ENCODE measurements at regions not wholly inside any gene's neighbourhood (a gene's known extent, or its start where the extent isn't known, plus 50 kb on each side); places are given as distances from the start of the nearest gene placed in this dataset.

DNA sequence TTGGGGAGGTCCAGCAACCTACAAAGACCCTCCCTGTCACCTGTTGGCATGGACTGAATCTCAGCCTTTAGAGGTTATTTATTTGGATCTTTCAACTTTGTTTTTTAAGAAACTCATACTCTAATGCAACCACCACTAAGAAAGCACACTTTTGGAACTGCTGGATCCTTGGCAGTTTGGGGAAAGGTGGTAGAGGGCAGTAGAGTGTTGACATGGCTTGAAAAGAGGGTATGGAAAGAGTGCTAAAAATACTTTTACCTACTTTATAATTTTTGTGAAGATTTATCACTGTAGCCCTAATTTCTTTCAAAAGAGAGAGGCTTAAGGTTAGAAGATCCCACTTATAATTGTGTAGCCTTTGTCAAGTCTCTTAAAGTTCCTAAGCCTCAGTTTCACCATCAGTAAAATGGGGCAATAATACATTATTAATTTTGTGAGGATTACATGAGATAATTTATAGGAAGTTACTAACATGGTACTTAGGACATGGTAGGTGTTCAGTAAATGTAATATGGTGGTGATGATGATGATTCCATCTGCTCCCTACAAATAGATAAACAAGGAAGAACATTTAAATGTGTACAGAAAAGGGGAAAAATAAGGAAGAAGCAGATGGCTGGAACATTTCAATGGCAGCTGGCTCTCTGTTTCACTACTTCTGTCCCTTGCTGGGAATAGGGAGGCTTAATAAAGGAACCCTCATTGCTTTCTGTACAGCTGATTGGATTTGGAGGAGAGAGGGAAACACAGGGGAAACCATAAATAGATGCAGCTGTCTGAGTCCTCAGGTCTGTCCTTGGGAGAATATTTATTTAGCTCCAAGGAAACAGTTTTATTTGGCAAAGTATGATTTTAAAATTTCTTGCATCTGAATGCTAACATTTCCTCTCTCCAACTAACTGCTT, 208.4 kb upstream of the ADAMTS9 start:
- H3K79me2 ChIP-seq, result no peaks in the 10 kb centered on the region
- no peak overlapping the region for H3K9ac ChIP-seq
- H2AFZ ChIP-seq, result no peak overlapping the region
- no peaks in the 10 kb centered on the region for H3K9me3 ChIP-seq (ENCODE audit: control insufficient read depth, low read length)
- no peaks in the 10 kb centered on the region for H3K36me3 ChIP-seq (ENCODE audit: control insufficient read depth, insufficient read depth, low read length)
- H3K4me2 ChIP-seq (ENCODE audit: low read length), result no peak overlapping the region
- no peak overlapping the region for H3K4me3 ChIP-seq (ENCODE audit: low read depth, low read length)
- TF ChIP-seq, protein P1, sequence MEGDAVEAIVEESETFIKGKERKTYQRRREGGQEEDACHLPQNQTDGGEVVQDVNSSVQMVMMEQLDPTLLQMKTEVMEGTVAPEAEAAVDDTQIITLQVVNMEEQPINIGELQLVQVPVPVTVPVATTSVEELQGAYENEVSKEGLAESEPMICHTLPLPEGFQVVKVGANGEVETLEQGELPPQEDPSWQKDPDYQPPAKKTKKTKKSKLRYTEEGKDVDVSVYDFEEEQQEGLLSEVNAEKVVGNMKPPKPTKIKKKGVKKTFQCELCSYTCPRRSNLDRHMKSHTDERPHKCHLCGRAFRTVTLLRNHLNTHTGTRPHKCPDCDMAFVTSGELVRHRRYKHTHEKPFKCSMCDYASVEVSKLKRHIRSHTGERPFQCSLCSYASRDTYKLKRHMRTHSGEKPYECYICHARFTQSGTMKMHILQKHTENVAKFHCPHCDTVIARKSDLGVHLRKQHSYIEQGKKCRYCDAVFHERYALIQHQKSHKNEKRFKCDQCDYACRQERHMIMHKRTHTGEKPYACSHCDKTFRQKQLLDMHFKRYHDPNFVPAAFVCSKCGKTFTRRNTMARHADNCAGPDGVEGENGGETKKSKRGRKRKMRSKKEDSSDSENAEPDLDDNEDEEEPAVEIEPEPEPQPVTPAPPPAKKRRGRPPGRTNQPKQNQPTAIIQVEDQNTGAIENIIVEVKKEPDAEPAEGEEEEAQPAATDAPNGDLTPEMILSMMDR (IDR thresholded peaks at IDR 0.05), result no peak
- no peaks in the 10 kb centered on the region for H3K27me3 ChIP-seq (ENCODE audit: control insufficient read depth, insufficient read depth, low read length)
- no peaks in the 10 kb centered on the region for H3K4me1 ChIP-seq
- no peak overlapping the region for H3K27ac ChIP-seq

DNA sequence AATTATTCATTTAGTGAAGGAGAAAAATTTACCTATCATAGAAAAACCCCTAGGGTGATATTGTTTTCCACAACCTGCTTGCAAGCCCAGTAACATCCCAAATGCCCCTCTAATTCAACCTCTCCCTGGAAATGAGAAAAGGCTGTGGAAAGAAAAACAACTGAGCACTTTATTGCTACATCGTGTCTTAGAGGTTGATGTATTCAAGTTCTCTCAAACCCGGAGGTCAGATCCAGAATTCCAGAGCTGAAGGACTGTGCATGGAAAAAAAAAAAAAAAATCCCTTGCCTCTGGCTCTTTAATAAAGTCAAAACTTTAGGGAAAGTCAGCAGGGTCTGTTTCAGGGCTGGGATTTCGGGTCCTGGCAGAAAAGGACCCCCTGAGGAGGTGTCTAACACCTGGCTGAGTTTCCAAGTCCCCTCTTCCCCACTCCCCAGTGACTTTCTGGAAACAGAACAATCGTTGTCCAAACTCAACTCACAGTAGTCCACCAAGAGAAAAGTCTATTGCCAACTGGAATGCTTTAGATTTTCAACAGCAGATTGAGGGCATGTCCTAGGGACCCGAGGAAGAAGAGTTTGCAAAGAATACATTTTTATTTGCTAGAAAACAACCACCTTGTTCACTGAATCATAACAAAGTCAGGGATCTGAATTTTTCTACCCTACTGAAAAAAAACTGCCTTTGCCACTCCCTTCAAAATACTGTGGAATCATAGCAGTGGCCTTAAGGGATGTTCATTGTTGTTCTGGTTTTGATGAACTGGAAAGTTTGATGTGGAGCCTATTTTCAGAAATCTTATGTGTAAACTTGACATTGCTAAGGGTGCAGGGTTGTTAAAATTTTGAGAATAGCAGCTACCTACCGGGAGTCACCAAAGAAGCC, 207.5 kb upstream of the ADAMTS9 start:
- H3K9ac ChIP-seq, result no peak overlapping the region
- TF ChIP-seq, protein P1 (IDR thresholded peaks at IDR 0.05), result no peak
- peak overlapping the region; percentile 5 for H3K27ac ChIP-seq
- H2AFZ ChIP-seq, result no peak overlapping the region
- H3K4me1 ChIP-seq, result no peaks in the 10 kb centered on the region
- H3K27me3 ChIP-seq (ENCODE audit: control insufficient read depth, insufficient read depth, low read length), result no peaks in the 10 kb centered on the region
- H3K4me3 ChIP-seq (ENCODE audit: low read depth, low read length), result no peak overlapping the region
- no peak overlapping the region for H3K4me2 ChIP-seq (ENCODE audit: low read length)
- no peaks in the 10 kb centered on the region for H3K79me2 ChIP-seq
- no peaks in the 10 kb centered on the region for H3K36me3 ChIP-seq (ENCODE audit: control insufficient read depth, insufficient read depth, low read length)
- H3K9me3 ChIP-seq (ENCODE audit: control insufficient read depth, low read length), result no peaks in the 10 kb centered on the region

DNA sequence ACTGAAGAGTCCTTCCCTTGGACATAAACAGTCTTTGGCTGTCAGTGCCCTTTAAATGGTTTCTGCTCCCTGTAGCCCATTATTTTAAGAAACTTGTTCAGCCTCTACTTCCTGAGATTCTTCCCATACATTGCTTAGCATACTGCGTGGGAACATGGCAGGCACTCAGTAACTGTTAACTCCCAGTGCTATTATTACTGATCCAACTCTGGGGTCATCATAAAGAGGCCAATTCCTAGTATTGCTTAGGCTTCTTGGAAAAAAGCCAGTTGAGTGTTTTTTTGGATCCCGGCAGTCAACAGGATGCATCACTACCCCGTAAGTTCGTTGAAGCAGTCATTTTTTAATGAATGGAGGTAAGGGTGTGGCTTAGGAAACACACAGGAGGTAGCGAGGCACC, 206.2 kb upstream of the ADAMTS9 start:
- TF ChIP-seq, protein P1 (IDR thresholded peaks at IDR 0.05), result no peak

DNA sequence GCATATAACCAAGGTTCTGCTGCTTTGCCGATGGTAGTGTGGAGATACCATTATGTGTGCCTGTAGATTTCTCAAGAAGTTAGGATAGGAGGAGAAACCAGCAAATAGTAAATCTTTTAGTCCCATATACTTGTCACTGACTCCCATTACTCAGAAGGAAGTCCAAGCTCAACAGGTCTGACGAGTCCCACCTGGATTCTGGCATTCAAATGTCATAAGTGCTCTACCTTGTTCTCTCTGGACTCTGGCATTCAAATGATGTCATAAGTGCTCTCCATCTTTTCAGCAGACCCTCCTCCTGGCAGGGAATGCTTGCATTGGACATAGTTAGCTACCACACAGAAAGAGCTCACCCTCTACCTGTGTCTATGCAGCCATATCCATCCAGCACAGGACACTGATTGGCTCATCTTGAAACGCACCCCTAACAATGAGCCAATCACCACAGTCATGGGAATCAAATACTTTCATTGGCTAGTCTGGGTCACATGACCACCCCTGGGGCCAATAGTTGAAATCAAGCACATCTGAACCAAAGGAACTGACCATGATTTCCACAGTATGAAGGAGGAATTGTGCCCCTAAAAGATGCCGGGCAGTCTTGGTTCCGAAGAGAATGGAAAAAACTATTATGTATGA, 205.0 kb upstream of the ADAMTS9 start:
- Histone ChIP-seq H3K9me3 (ENCODE audit: control insufficient read depth, low read length) (no peaks in the 10 kb centered on the region), H3K9ac (no peak overlapping the region), H3K27ac (no peak overlapping the region), H3K4me1 (no peaks in the 10 kb centered on the region), H3K79me2 (no peaks in the 10 kb centered on the region), H2AFZ (no peak overlapping the region), H3K36me3 (ENCODE audit: control insufficient read depth, insufficient read depth, low read length) (no peaks in the 10 kb centered on the region), H3K4me3 (ENCODE audit: low read depth, low read length) (no peak overlapping the region), H3K27me3 (ENCODE audit: control insufficient read depth, insufficient read depth, low read length) (no peaks in the 10 kb centered on the region), H3K4me2 (ENCODE audit: low read length) (no peak overlapping the region)
- TF ChIP-seq, protein P1 (IDR thresholded peaks at IDR 0.05), result no peak

More for the DNA sequence above, 206.2 kb upstream of the ADAMTS9 start:
- Histone ChIP-seq H2AFZ (no peak overlapping the region), H3K36me3 (ENCODE audit: control insufficient read depth, insufficient read depth, low read length) (no peaks in the 10 kb centered on the region), H3K27me3 (ENCODE audit: control insufficient read depth, insufficient read depth, low read length) (no peaks in the 10 kb centered on the region), H3K79me2 (no peaks in the 10 kb centered on the region), H3K9ac (no peak overlapping the region), H3K4me1 (no peaks in the 10 kb centered on the region), H3K27ac (no peak overlapping the region), H3K9me3 (ENCODE audit: control insufficient read depth, low read length) (no peaks in the 10 kb centered on the region), H3K4me3 (ENCODE audit: low read depth, low read length) (no peak overlapping the region), H3K4me2 (ENCODE audit: low read length) (no peak overlapping the region)

All from parathyroid adenoma (tissue), 2 donors.